ENCODE measurements at regions not wholly inside any gene's neighbourhood (a gene's known extent, or its start where the extent isn't known, plus 50 kb on each side); places are given as distances from the start of the nearest gene placed in this dataset.

DNA sequence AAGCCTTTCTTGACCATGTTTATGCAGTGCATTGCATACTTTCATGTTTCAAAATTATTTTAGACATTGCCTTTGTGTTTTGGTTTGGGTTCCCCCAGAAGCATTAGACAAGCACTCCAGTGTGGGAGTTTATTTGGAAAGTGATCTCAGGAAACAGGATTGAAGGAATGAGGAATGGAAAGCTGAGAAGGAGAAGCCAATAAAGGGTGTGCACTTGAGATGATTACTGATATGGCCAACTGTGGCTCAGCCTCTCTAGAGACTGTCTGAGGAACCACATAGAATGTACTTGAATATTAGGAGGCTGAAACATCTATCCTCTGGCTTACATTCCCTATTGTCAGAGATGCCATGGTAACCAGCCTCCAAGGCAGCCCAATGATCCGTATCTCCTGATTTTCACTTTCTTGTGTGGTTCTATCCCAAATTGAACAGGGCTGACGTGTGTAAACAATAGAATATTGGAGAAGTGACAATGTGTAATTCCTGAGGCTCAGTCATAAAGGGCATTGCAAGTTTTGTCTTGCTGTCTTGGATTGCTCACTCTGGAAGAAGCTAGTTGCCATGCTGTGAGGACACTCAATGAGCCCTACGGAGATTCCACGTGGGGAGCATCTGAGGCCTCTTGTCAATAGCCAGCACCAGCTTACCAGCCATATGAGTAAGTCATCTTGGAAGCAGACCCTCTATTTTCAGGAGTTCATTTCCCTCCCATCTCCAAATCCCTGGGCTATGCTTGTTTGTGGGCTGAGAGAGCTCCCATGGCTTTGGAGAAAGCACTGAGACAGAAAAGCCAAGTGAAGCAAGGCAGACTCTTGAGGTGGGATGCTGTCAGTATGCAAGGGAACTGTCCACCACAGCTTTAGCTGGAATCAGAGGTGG, 84.7 kb downstream of the SCN11A start:
- WGBS, result 87% methylated on average over 4 of the region's 4 CpGs
- H3K9ac ChIP-seq (ENCODE audit: low read depth in 1 of 2, low read length in 2 of 2), result no peak overlapping the region
- H3K4me3 ChIP-seq (ENCODE audit: low read depth in 1 of 3, low read length in 3 of 3), result no peak overlapping the region
- no peaks in the 10 kb centered on the region for H3K4me1 ChIP-seq (ENCODE audit: control insufficient read depth in 4 of 4, insufficient read depth in 4 of 4, low read length in 3 of 4)
- no peak for TF ChIP-seq FOXA2 (IDR thresholded peaks at IDR 0.05)
- TF ChIP-seq JUND (IDR thresholded peaks at IDR 0.05), result no peak
- TF ChIP-seq, protein P1, sequence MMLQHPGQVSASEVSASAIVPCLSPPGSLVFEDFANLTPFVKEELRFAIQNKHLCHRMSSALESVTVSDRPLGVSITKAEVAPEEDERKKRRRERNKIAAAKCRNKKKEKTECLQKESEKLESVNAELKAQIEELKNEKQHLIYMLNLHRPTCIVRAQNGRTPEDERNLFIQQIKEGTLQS (IDR thresholded peaks at IDR 0.05), result no peak
- no peak for TF ChIP-seq YY1 (IDR thresholded peaks at IDR 0.05)
- TF ChIP-seq, protein P2, sequence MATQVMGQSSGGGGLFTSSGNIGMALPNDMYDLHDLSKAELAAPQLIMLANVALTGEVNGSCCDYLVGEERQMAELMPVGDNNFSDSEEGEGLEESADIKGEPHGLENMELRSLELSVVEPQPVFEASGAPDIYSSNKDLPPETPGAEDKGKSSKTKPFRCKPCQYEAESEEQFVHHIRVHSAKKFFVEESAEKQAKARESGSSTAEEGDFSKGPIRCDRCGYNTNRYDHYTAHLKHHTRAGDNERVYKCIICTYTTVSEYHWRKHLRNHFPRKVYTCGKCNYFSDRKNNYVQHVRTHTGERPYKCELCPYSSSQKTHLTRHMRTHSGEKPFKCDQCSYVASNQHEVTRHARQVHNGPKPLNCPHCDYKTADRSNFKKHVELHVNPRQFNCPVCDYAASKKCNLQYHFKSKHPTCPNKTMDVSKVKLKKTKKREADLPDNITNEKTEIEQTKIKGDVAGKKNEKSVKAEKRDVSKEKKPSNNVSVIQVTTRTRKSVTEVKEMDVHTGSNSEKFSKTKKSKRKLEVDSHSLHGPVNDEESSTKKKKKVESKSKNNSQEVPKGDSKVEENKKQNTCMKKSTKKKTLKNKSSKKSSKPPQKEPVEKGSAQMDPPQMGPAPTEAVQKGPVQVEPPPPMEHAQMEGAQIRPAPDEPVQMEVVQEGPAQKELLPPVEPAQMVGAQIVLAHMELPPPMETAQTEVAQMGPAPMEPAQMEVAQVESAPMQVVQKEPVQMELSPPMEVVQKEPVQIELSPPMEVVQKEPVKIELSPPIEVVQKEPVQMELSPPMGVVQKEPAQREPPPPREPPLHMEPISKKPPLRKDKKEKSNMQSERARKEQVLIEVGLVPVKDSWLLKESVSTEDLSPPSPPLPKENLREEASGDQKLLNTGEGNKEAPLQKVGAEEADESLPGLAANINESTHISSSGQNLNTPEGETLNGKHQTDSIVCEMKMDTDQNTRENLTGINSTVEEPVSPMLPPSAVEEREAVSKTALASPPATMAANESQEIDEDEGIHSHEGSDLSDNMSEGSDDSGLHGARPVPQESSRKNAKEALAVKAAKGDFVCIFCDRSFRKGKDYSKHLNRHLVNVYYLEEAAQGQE (IDR thresholded peaks at IDR 0.05), result no peak
- no peak for TF ChIP-seq RXRA (IDR thresholded peaks at IDR 0.05)
- TF ChIP-seq EGR1 (IDR thresholded peaks at IDR 0.05; ENCODE audit: low read depth in 2 of 2), result no peak
- TF ChIP-seq, protein P3, sequence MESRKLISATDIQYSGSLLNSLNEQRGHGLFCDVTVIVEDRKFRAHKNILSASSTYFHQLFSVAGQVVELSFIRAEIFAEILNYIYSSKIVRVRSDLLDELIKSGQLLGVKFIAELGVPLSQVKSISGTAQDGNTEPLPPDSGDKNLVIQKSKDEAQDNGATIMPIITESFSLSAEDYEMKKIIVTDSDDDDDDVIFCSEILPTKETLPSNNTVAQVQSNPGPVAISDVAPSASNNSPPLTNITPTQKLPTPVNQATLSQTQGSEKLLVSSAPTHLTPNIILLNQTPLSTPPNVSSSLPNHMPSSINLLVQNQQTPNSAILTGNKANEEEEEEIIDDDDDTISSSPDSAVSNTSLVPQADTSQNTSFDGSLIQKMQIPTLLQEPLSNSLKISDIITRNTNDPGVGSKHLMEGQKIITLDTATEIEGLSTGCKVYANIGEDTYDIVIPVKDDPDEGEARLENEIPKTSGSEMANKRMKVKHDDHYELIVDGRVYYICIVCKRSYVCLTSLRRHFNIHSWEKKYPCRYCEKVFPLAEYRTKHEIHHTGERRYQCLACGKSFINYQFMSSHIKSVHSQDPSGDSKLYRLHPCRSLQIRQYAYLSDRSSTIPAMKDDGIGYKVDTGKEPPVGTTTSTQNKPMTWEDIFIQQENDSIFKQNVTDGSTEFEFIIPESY (IDR thresholded peaks at IDR 0.05), result no peak
- TF ChIP-seq, protein P4, sequence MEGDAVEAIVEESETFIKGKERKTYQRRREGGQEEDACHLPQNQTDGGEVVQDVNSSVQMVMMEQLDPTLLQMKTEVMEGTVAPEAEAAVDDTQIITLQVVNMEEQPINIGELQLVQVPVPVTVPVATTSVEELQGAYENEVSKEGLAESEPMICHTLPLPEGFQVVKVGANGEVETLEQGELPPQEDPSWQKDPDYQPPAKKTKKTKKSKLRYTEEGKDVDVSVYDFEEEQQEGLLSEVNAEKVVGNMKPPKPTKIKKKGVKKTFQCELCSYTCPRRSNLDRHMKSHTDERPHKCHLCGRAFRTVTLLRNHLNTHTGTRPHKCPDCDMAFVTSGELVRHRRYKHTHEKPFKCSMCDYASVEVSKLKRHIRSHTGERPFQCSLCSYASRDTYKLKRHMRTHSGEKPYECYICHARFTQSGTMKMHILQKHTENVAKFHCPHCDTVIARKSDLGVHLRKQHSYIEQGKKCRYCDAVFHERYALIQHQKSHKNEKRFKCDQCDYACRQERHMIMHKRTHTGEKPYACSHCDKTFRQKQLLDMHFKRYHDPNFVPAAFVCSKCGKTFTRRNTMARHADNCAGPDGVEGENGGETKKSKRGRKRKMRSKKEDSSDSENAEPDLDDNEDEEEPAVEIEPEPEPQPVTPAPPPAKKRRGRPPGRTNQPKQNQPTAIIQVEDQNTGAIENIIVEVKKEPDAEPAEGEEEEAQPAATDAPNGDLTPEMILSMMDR (IDR thresholded peaks at IDR 0.05; ENCODE audit: low read depth, low read length, missing input control), result no peak
- TF ChIP-seq TAF1 (conservative IDR thresholded peaks at IDR 0.05), result no peak
- TF ChIP-seq NR2F2 (IDR thresholded peaks at IDR 0.05), result no peak
- DNase-seq (ENCODE audit: low spot score), result no peak
- no peaks in the 10 kb centered on the region for H3K27me3 ChIP-seq (ENCODE audit: control insufficient read depth in 4 of 4, insufficient read depth in 4 of 4, low read length in 3 of 4)
- H3K27ac ChIP-seq (ENCODE audit: low read depth in 1 of 2, low read length in 2 of 2), result no peak overlapping the region
- H3K36me3 ChIP-seq (ENCODE audit: control insufficient read depth in 4 of 4, insufficient read depth in 3 of 4, low read depth in 1 of 4, low read length in 3 of 4), result no peaks in the 10 kb centered on the region
- no peaks in the 10 kb centered on the region for H3K9me3 ChIP-seq (ENCODE audit: control insufficient read depth in 4 of 4, low read length in 3 of 4)

DNA sequence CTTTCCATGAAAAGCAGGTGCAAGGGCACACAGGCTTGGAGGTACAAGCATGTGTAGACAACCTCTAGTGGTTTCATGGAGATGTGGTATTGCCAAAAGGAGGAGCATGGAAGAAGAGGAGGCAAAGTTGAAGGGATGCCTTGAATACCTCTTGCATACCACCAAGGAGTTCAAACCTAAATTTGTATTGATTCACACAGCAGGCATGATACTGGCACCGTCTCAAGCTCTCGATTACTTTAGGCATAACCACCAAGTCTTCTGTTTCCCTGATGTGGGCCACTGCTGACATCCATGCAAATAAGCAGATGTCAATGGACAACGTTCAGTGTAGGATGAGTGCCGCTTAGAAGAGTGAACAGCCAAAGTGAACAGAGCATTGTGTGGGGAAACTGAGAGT, 87.1 kb downstream of the SCN11A start:
- no peak for DNase-seq (ENCODE audit: low spot score)
- TF ChIP-seq, protein P2 (IDR thresholded peaks at IDR 0.05), result no peak
- TF ChIP-seq YY1 (IDR thresholded peaks at IDR 0.05) (no peak), SP1 (IDR thresholded peaks at IDR 0.05) (no peak), HNF4G (IDR thresholded peaks at IDR 0.05) (no peak), NR2F2 (IDR thresholded peaks at IDR 0.05) (no peak)
- TF ChIP-seq, protein P3 (IDR thresholded peaks at IDR 0.05), result no peak
- TF ChIP-seq, protein P4 (IDR thresholded peaks at IDR 0.05; ENCODE audit: low read depth, low read length, missing input control), result no peak
- H3K27me3 ChIP-seq (ENCODE audit: control insufficient read depth in 4 of 4, insufficient read depth in 4 of 4, low read length in 3 of 4), result no peaks in the 10 kb centered on the region
- no peak overlapping the region for H3K9ac ChIP-seq (ENCODE audit: low read depth in 1 of 2, low read length in 2 of 2)
- 85% methylated on average over 4 of the region's 4 CpGs for WGBS
- H3K4me3 ChIP-seq (ENCODE audit: low read depth in 1 of 3, low read length in 3 of 3), result no peak overlapping the region
- H3K27ac ChIP-seq (ENCODE audit: low read depth in 1 of 2, low read length in 2 of 2), result no peak overlapping the region
- H3K4me1 ChIP-seq (ENCODE audit: control insufficient read depth in 4 of 4, insufficient read depth in 4 of 4, low read length in 3 of 4), result no peaks in the 10 kb centered on the region
- H3K36me3 ChIP-seq (ENCODE audit: control insufficient read depth in 4 of 4, insufficient read depth in 3 of 4, low read depth in 1 of 4, low read length in 3 of 4), result no peaks in the 10 kb centered on the region
- no peaks in the 10 kb centered on the region for H3K9me3 ChIP-seq (ENCODE audit: control insufficient read depth in 4 of 4, low read length in 3 of 4)
